ENCODE measurements at regions not wholly inside any gene's neighbourhood (a gene's known extent, or its start where the extent isn't known, plus 50 kb on each side); places are given as distances from the start of the nearest gene placed in this dataset.

DNA sequence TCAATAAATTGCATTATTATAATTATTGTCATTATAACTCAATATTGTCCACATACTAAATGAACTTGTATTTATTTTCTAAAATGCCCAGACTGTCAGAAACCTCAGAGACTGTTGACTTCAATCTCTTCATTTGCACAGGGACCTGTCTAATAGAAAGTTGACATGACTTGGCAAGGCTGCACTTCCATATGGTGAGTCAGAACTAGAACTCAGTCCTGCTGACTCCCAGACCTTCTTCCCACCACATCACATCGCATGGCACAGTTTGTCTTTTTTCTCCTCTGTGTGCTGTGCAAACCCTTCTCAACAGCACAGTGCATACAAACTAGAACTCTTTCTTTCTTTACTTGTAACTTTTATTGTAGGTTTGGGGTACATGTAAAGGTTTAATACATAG is 215.1 kb upstream of the BLID start:
- TF ChIP-seq, protein P1, sequence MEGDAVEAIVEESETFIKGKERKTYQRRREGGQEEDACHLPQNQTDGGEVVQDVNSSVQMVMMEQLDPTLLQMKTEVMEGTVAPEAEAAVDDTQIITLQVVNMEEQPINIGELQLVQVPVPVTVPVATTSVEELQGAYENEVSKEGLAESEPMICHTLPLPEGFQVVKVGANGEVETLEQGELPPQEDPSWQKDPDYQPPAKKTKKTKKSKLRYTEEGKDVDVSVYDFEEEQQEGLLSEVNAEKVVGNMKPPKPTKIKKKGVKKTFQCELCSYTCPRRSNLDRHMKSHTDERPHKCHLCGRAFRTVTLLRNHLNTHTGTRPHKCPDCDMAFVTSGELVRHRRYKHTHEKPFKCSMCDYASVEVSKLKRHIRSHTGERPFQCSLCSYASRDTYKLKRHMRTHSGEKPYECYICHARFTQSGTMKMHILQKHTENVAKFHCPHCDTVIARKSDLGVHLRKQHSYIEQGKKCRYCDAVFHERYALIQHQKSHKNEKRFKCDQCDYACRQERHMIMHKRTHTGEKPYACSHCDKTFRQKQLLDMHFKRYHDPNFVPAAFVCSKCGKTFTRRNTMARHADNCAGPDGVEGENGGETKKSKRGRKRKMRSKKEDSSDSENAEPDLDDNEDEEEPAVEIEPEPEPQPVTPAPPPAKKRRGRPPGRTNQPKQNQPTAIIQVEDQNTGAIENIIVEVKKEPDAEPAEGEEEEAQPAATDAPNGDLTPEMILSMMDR (IDR thresholded peaks at IDR 0.05; ENCODE audit: low read length) = no peak
- TF ChIP-seq EZH2phosphoT487 (IDR thresholded peaks at IDR 0.05; ENCODE audit: low read length) = no peak
